SHP77 (cell line): ENCODE measurements at regions not wholly inside any gene's neighbourhood (a gene's known extent, or its start where the extent isn't known, plus 50 kb on each side); places are given as distances from the start of the nearest gene placed in this dataset.

Experiments
- DNase-seq, 2 experiments: peaks; one replicate each; lab custom pipeline; 2025; lab: John Stamatoyannopoulos, UW

GRCh38 chr13:111037927-111038326, 77.2 kb upstream of the ARHGEF7 start:
- DNase-seq = peak in 1 of 2 experiments; percentile 22

DNA sequence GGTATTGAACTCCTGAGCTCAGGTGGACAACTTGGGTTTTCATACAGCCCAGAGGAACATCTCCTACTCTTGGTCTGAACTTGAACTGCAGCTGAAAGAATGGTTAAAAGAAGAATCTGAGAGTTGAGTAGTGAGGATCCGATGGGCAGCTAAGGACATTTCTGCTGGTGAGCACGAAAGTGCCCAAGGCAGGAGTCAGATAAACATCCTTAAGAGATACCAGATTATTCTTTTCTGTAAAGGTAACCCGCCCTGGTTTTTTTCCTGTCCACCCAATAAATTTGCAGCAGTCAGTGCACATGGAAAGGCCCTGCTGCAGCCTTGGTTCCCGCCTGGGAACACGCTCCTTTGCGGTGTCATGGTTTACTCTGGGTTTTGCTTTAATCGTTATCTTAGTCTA, 78.4 kb upstream of the ARHGEF7 start:
- DNase-seq = no peak

GRCh38 chr13:111035861-111036260, 79.2 kb upstream of the ARHGEF7 start:
- DNase-seq = no peak

- DNase-seq = no peak
Measured at GRCh38 chr13:111034811-111035210, 80.3 kb upstream of the ARHGEF7 start.

DNA sequence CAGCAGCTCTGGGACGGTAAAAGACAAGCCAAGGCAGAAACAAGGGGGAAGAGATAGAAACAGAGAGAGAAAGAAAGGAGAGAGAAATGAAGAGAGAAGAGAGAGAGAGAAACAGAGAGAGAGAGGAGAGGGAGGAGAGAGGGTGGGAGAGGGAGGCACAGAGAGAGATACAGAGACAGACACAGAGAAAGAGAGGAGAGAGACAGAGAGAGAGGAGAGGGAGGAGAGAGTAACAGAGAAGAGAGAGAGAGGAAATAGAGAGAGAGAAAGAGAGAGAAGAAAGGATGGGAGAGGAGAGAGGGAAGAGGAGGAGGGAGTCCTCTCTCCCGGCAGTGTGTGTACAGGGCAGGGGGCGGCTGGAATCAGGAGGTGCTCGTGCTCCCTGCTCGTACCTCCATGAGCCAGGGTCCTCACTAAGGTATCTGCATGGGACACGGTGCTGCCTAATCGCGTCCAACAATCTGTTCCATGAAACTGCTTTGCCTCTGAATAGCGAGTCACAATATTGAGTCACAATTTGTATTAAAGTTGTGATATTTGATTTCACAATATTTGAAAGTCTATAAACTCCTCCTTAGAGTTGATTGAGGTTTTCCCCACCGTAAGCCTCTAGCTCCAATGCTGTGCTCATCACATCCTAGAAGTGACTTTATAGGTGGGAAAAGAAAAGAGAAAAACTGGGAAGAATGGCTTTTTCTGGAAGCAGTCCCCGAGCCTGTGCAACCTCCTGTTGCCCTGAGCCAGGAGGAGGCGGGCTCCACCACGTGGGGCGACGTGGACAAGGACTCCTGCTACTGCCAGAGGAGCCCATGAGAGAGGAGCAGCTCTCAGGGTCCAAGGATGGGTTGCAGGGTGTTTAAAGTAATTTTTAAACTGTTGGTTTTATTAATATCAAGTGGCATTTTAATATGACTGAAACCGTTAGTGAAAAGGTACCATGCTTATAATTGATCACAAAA, 81.7 kb upstream of the ARHGEF7 start:
- no peak for DNase-seq

DNA sequence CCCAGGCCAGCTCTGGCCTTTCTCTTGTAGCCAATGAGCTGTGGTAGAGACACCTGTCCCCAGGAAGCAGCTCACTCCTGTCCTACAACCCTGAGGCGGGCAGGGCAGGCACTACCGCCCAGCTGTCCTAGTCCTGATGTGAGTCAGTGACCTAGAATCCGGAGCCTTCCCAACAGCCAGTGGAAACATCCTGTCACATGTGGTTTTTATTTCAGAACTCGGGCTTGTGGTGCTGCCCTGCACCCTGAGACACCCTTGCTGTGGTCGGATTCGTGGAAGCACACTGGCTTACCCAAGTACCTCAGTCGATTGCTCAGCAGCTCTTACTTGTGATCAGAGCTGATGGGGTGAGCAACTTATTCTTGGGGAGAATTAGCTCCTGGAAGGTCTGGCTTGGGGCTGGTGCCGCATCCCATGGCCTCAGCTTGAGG, 83.6 kb upstream of the ARHGEF7 start:
- peak; percentile 71 to 81 for DNase-seq

DNA sequence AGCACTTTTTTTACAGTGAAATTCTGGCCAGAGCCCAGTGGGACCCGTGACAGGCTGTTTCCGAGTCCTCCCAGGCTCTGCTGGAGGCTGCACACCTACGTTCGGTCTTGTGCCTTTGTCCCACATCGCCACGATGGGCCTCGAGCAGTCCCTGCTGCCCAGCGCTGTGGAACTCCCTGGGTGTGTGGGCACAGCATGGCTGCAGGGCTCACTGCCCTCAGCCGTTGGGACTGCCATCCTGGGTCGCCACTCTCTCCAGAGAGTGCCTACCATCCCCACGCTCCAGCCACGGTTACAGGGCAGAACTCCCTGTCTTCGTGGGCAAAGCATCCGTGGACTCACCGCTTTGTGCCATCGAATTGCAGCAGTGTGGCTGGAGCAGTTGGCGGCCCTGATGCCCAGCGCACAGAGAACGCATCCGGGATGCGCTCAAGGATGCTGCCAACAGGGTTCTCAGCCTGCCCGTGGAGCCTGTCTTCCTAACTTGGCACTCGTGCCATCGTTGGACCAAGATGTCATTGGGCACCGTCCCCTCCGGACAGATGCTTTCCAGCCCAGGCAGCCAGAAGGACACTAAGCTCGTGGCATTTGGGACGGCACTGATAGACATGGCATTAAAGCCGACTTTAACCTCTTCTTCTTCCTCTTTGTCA, 85.0 kb upstream of the ARHGEF7 start:
- DNase-seq = no peak

DNA sequence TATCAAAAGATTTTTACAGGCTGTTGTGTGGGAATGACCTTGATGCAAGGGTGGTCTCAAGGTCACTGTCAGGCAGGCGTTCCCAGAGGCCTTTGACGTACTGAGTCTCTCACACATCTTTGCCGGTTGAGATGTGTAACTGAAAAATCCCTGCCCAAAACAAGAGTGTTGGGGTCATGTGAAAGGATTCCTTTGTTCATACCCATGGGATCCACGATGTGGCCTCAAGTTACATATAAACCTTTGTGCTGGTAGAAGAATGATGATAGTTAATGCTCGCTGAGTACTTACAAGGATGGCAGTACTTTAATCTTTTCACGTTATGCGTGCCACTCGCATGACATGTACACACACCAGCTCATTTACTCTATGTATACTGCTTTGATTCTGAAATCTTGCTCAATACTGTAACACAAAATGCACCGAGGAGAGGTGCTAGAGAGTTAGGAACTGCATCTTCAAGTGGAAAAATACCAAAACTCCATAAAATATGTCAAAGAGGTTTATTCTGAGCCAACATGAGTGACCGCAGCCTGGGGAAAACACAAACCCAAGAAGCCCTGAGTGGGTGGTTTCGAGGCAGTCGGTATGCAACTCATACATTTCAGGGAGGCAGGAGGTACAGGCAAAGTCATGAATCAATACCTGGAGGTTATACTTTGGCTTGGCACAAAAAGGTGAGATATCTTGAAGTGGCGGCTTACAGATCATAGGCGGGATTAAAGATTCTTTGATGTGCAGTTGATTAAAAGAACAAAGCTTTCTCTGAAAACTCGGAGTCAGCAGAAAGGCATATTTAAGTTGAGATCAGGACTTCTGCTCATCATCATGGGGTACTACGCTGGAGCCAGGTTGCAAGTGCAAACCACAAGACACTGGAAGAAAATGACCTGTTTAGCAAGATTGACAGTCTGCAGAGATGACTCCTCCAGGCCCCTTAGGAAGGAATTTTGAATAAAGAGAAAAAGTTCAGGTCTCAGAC, 87.4 kb upstream of the ARHGEF7 start:
- DNase-seq = no peak

GRCh38 chr13:111025310-111025709, 89.8 kb upstream of the ARHGEF7 start:
- no peak for DNase-seq

GRCh38 chr13:111022886-111023285, 92.2 kb upstream of the ARHGEF7 start:
- no peak for DNase-seq

DNA sequence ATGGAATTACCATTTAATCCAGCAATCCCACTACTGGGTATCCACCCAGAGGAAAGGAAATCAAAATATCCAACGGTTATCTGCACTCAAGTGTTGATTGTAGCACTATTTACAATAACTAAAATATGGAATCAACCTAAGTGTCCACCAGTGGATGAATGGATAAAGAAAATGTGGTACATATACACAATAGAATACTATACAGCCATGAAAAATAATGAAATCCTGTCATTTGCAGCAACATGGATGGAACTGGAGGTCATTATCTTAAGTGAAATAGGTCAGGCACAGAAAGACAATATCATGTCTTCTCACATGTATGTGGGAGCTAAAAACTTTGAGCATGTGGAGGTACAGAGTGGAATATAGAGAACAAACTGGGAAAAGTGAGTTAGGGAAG, 92.9 kb upstream of the ARHGEF7 start:
- no peak for DNase-seq

DNA sequence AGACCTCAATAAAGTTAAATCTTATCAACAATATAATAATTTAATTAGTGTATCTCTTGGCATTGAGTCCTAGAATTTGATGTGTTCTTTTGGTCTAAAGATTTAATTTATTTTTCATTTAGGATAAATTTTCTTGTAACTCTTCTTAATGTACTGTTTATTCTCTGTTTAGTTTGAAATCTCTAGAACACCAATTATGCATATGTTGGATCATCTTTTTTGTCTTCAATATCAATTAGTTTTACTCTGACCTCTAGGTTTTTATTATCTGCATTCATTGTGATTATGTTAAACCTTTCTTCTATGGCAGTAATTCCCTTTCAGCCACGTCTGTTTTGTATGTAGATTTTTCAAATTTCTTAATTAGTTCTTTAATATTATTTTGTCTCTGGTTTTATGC, 93.8 kb upstream of the ARHGEF7 start:
- DNase-seq = no peak

- peak; percentile 29 to 37 for DNase-seq
Measured at GRCh38 chr13:111020546-111020945, 94.6 kb upstream of the ARHGEF7 start.

- no peak for DNase-seq
Measured at GRCh38 chr13:111020021-111020420, 95.1 kb upstream of the ARHGEF7 start.

DNA sequence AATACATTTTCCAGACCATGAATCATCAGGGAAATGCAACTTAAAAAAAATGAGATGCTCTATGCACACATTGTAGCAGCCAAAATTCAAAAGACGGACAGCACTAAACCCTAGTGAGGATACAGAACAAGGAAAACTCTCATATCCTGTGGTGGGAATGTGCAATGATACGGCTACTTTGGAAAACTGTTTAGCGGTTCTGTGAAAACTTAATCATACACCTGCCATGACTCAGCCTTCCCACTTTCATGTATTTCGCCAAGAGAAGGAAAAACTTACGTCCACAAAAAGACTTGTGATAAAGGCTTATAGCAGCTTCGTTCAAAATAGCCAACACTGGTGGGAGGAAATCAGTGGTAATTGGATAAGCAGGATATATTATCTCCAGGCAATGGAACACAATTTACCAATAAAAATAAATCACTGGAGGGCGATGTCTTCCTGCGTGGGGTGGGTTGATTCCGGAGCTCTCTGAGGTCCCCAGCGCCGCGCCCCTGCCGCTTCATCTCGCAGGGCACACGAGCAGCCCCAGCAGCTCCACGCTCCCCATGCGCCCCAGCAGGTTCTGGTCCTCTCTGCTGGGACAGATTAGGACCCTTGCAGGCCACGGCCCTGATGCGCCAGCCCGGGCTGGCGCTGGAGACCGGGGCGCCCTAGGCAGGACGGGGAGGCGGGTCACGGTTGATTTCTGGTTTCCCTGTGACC, 97.2 kb upstream of the ARHGEF7 start:
- no peak for DNase-seq

DNA sequence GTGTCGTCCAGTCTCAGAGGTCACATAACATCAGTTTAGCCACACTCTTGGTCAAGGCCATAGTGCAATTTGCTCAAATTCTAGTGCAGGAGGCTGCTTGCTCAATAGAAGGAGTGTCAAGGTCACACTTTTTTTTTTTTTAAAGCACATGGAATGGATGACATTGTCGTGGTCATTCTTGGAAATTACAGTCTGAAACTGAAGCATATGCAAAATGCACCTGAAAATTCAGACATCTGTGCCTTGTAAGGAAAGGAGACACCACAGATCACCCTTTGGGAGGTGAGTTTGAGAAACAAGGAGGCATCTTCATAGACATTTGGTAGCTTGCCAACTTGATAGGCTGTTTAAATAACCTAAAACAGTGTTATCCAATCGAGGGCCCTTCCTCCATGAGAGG, 98.3 kb upstream of the ANKRD10 start:
- no peak for DNase-seq

DNA sequence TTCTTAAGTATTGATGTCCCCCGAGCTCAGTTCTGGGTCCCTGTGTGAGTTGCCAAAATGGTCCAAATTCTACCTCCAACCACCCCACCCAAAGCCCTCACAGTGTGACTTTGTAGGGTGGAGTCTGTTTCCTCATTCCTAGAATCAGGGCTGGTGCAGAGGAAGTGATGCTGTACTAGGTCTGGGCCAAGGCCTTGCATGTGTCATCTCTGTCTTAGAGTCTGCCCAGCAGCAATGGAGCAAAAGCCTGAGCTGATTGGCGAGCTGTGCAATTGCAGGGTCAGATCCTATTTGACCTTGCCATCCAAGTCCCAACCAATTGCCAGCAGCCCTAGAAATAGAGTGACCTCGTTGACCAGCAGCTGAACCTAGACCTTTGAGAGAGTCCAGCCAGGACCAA, 97.0 kb upstream of the ANKRD10 start:
- no peak for DNase-seq

- no peak for DNase-seq
Measured at GRCh38 chr13:111008351-111008750, 93.5 kb upstream of the ANKRD10 start.

DNA sequence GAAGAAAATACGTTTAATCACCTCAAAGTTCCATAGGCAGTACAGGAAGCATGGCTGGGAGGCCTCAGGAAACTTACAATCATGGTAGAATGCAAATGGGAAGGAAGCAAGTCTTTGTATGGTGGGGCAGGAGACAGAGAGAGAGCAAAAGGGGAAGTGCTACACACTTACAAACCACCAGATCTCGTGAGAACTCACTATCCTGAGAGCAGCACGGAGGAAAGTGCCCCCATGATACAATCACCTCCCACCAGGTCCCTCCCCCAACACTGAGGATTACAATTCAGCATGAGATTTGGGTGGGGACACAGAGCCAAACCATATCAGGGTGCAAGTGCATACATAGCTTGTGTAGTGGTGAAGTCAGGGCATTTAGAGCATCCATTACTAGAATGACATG, 92.3 kb upstream of the ANKRD10 start:
- DNase-seq = no peak

DNA sequence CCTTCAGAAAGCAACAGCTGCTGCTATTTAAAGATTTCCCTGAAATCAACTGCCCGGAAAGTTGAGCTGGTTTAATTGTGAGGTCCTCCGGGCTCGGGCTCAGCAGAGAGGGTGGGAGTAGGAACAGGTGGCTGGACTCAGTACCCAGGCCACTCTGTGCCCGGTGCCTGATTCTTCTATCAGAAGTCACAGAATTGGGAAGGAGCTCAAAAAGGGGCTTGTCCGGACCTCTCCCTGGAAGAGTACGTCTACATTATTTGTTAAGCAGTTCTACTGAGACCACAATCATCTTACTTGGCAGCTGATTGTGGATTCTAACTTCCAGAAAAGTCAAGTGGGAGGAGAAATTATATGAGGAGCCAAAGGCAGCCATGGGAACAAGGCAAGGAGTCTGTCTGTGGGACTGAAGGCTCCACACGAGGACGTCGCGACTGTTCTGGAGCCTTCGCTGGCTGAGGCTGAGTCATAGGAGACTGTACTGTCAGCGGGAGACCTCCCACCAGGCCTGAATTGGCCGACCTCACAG, 91.7 kb upstream of the ANKRD10 start:
- peak; percentile 64 to 81 for DNase-seq

DNA sequence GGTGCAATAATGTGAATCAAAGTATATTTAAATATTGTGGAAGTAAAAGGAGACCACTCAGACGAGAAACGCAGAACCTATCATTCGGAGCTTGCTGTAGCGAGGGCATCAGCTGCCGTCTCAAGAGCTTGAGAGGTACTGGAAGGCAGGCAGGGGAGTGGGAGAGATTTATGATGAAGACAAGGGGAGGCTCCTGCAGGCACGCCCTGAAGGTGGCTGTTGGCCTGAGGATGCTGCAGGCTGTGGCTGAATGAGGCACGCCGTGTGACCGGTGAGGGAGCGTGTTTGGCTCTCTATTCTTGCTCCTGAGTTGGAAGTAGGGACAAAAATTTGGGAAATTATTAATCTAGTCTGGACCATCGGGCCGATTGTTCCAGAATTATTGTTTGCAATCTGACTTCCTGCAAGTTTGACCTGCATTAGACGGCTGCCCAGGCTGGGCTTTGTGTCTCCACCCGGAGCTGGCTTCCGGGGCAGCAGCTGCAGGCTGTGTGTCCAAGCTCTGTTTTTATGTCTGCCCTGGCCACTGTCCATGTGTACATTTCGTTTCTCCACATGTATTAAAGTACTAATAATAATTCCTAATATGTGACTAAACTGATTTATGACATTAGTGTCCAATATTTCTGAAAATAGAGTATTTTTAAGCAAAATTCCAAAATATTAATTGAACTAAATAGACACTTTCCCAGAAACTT, 91.1 kb upstream of the ANKRD10 start:
- DNase-seq = peak; percentile 88 to 92
